ENCODE measurements at regions not wholly inside any gene's neighbourhood (a gene's known extent, or its start where the extent isn't known, plus 50 kb on each side); places are given as distances from the start of the nearest gene placed in this dataset.
"Not testable (repeated sequence)": the region's sequence is repeated elsewhere in the genome, so short reads cannot be mapped to it uniquely, and the experiment has no call there.

DNA sequence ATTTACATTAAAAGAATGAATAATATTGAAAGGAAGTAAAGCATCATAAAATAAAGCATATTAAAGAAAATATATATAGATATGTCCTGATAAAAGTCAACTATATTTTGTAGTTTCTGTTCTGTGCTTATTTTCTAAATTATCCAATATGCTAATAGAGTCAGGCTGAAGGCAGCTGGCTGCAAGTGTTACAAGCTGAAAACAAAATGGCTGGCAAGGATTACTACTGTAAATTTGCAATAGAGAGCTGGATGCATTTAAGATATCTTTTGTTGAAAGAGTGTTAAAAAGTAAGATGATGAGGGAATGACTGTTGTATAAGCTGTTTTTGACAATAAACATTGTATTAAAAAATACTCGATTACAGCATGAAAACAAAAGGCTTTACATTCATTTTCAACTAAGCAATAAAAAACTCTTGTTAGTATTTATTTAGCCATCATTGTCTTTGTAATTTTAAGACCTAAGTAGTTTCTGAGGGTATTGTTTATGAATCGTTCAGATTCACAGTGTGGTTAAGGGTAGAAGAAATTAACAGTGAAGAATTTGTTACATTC, 76.3 kb downstream of the TANC2 start:
- intact Hi-C loops (cut with DNase I), result no loop called here
- 59 to 65% methylated on average over 2 of the region's 2 CpGs for WGBS, 2 donors
- Histone ChIP-seq H3K27ac (no peak overlapping the region), H3K9me3 (no peaks in the 10 kb centered on the region), H3K27me3 (no peaks in the 10 kb centered on the region), H3K36me3 (no peaks in the 10 kb centered on the region), H3K4me1 (no peaks in the 10 kb centered on the region), H3K4me3 (replicated peaks in 1 of 3) (no peak overlapping the region)
- DNase-seq, result no peak
- no peak for TF ChIP-seq POLR2A (IDR thresholded peaks at IDR 0.05)
- TF ChIP-seq, protein P1, sequence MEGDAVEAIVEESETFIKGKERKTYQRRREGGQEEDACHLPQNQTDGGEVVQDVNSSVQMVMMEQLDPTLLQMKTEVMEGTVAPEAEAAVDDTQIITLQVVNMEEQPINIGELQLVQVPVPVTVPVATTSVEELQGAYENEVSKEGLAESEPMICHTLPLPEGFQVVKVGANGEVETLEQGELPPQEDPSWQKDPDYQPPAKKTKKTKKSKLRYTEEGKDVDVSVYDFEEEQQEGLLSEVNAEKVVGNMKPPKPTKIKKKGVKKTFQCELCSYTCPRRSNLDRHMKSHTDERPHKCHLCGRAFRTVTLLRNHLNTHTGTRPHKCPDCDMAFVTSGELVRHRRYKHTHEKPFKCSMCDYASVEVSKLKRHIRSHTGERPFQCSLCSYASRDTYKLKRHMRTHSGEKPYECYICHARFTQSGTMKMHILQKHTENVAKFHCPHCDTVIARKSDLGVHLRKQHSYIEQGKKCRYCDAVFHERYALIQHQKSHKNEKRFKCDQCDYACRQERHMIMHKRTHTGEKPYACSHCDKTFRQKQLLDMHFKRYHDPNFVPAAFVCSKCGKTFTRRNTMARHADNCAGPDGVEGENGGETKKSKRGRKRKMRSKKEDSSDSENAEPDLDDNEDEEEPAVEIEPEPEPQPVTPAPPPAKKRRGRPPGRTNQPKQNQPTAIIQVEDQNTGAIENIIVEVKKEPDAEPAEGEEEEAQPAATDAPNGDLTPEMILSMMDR (IDR thresholded peaks at IDR 0.05), result no peak

DNA sequence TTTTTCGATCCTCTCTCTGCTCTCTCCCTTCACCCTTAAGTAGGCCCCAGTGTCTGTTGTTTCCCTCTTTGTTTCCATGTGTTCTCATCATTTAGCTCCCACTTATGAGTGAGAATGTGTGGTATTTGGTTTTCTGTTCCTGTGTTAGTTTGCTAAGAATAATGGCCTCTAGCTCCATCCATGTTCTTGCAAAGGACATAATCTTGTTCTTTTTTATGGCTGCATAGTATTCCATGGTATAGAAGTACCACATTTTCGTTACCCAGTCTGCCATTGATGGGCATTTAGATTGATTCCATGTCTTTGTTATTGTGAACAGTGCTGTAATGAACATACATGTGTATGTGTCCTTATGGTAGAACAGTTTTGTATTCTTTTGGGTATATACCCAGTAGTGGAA, 91.5 kb downstream of the TANC2 start:
- H3K27ac ChIP-seq; H3K27me3 ChIP-seq; DNase-seq; H3K9me3 ChIP-seq; H3K4me1 ChIP-seq; H3K36me3 ChIP-seq; intact Hi-C loops (cut with DNase I); H3K4me3 ChIP-seq (replicated peaks in 1 of 3): not testable (repeated sequence)
- 96 to 98% methylated on average over 2 of the region's 2 CpGs for WGBS, 2 donors

DNA sequence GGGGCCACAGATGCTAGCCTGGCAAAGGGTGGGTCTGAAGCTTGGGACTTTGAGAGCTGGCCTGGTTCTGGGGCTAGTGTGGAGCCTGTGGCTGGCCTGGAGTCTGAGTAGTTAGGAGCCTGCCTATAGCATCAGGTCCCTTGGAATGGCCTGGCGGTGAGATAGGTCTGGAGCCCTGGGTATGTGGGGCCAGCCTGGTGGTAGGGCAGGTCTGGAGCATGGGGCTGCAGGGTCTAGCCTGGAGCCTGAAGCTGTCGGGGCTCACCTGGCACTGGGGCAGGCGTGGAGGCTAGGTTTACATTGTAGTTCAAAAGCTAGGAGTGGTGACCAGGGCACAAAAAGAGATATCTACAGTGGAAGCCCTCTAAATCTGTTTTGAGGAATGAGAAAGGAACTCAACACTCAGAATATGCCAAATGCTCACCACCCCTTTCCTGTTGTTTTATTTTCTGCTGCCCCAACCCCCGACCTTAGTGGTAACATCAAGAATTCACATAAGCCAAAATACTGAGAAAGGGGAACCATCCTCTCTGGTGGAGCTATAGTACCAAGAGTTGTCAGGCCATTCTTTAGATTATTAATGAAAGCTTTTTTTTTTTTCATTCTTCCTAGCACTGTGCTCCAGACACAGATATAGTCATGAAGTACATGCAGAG, 100.3 kb downstream of the TANC2 start:
- H3K9me3 ChIP-seq, result no peaks in the 10 kb centered on the region
- H3K27me3 ChIP-seq, result no peaks in the 10 kb centered on the region
- no peaks in the 10 kb centered on the region for H3K4me1 ChIP-seq
- TF ChIP-seq POLR2A (IDR thresholded peaks at IDR 0.05), result no peak
- TF ChIP-seq, protein P1 (IDR thresholded peaks at IDR 0.05), result no peak
- intact Hi-C loops (cut with DNase I), result no loop called here
- H3K27ac ChIP-seq, result no peak overlapping the region
- H3K36me3 ChIP-seq, result no peaks in the 10 kb centered on the region
- WGBS, 2 donors, result 93 to 95% methylated on average over 4 of the region's 4 CpGs
- no peak for DNase-seq
- no peak overlapping the region for H3K4me3 ChIP-seq (replicated peaks in 1 of 3)

DNA sequence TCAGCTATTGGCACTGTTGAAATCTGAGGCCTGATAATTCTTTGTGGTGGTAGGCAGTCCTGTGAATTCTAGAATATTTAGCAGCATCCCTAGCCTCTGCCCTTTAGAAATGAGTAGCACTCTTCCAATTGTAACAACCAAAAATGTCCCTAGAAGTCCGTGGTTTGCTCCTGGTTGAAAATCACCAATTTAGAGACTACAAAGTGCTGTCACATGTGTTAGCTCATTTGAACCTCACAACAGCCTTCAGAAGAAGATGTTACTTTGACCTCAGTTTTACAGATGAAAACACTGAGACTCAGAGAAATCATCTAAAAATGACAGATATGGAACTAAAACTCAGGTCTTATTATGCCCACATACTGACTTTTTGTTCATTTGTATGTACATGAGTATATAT, 103.2 kb downstream of the TANC2 start:
- no peaks in the 10 kb centered on the region for H3K27me3 ChIP-seq
- no peak overlapping the region for H3K4me3 ChIP-seq (replicated peaks in 1 of 3)
- TF ChIP-seq, protein P1 (IDR thresholded peaks at IDR 0.05), result no peak
- no peak for TF ChIP-seq POLR2A (IDR thresholded peaks at IDR 0.05)
- no peaks in the 10 kb centered on the region for H3K36me3 ChIP-seq
- intact Hi-C loops (cut with DNase I), result no loop called here
- no peak overlapping the region for H3K27ac ChIP-seq
- H3K9me3 ChIP-seq, result no peaks in the 10 kb centered on the region
- no peaks in the 10 kb centered on the region for H3K4me1 ChIP-seq
- DNase-seq, result no peak
- WGBS, 2 donors, result 86 to 93% methylated on average over 1 of the region's 1 CpG

DNA sequence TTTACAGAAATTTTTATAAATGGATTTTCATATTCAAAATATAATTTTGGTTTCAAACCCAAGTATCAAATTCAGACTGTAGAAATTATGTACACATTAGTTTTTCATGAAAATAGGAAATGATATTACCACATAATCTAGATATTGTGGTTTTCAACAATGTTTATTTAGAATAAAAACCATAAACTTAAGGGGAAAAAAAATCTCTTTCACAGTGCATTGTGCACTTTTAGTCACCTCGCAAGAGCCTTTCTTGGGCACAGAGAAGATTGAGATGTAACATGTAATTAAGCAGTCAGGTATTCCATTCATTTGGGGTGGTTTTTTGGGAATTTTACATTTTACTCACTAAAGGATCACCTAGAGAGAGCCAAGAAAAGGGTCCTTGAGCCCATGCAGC, 104.0 kb downstream of the TANC2 start:
- no peak overlapping the region for H3K27ac ChIP-seq

More for the DNA sequence above, 104.0 kb downstream of the TANC2 start:
- H3K36me3 ChIP-seq, result no peaks in the 10 kb centered on the region
- no peak overlapping the region for H3K4me3 ChIP-seq (replicated peaks in 1 of 3)
- DNase-seq, result no peak
- no peaks in the 10 kb centered on the region for H3K9me3 ChIP-seq
- no peaks in the 10 kb centered on the region for H3K4me1 ChIP-seq
- WGBS, 2 donors, result 98% methylated on average over 1 of the region's 1 CpG
- H3K27me3 ChIP-seq, result no peaks in the 10 kb centered on the region
- intact Hi-C loops (cut with DNase I), result no loop called here
- TF ChIP-seq, protein P1 (IDR thresholded peaks at IDR 0.05), result no peak
- TF ChIP-seq POLR2A (IDR thresholded peaks at IDR 0.05), result no peak

All from thyroid gland (tissue), 4 donors.